ENCODE measurements at regions not wholly inside any gene's neighbourhood (a gene's known extent, or its start where the extent isn't known, plus 50 kb on each side); places are given as distances from the start of the nearest gene placed in this dataset.

GRCh38 chr7:116425647-116426209, 73.8 kb upstream of the CAV2 start:
- Histone ChIP-seq H3K27ac (ENCODE audit: low read depth, low read length) (no peak overlapping the region), H4K5ac (ENCODE audit: low read length) (no peak overlapping the region), H2BK15ac (replicated peaks; ENCODE audit: low read depth) (no peak overlapping the region), H4K8ac (ENCODE audit: low read depth, low read length) (no peak overlapping the region), H3K27me3 (ENCODE audit: insufficient read depth, low read length, poor library complexity) (no peaks in the 10 kb centered on the region), H3K18ac (ENCODE audit: low read length) (no peak overlapping the region), H2AK5ac (ENCODE audit: low read length) (no peak overlapping the region), H3K9ac (ENCODE audit: low read length) (no peak overlapping the region), H3K4me1 (ENCODE audit: control insufficient read depth, low read depth, low read length) (no peaks in the 10 kb centered on the region), H3K4ac (ENCODE audit: low read depth, low read length) (no peak overlapping the region), H3K79me1 (ENCODE audit: low read length) (no peaks in the 10 kb centered on the region), H3K56ac (ENCODE audit: low read length) (no peak overlapping the region), H3K23ac (ENCODE audit: low read length) (no peak overlapping the region), H3K36me3 (ENCODE audit: control insufficient read depth, insufficient read depth, low read length) (no peaks in the 10 kb centered on the region), H2BK120ac (ENCODE audit: low read depth, low read length) (no peak overlapping the region), H3K79me2 (ENCODE audit: control insufficient read depth, insufficient read depth, low read length) (no peaks in the 10 kb centered on the region), H2BK5ac (ENCODE audit: low read length) (no peak overlapping the region), H3K4me3 (ENCODE audit: low read length) (no peak overlapping the region), H3K4me2 (ENCODE audit: low read length) (no peak overlapping the region)
- no peak for DNase-seq
- WGBS (ENCODE audit: extremely low coverage, insufficient coverage, low lambda C conversion rate): no CpG with 5 or more reads among the region's 3 CpGs

GRCh38 chr7:116426428-116427156, 72.9 kb upstream of the CAV2 start:
- H3K79me1 ChIP-seq (ENCODE audit: low read length): no peaks in the 10 kb centered on the region
- H3K18ac ChIP-seq (ENCODE audit: low read length): no peak overlapping the region
- no peak overlapping the region for H3K56ac ChIP-seq (ENCODE audit: low read length)
- no peak overlapping the region for H2BK120ac ChIP-seq (ENCODE audit: low read depth, low read length)
- H2BK5ac ChIP-seq (ENCODE audit: low read length): no peak overlapping the region
- no peak overlapping the region for H2BK15ac ChIP-seq (replicated peaks; ENCODE audit: low read depth)
- H3K36me3 ChIP-seq (ENCODE audit: control insufficient read depth, insufficient read depth, low read length): no peaks in the 10 kb centered on the region
- no peak overlapping the region for H3K9ac ChIP-seq (ENCODE audit: low read length)
- H3K27ac ChIP-seq (ENCODE audit: low read depth, low read length): no peak overlapping the region
- no peaks in the 10 kb centered on the region for H3K27me3 ChIP-seq (ENCODE audit: insufficient read depth, low read length, poor library complexity)
- no peaks in the 10 kb centered on the region for H3K79me2 ChIP-seq (ENCODE audit: control insufficient read depth, insufficient read depth, low read length)
- no peak overlapping the region for H4K8ac ChIP-seq (ENCODE audit: low read depth, low read length)
- H4K5ac ChIP-seq (ENCODE audit: low read length): no peak overlapping the region
- H3K4me3 ChIP-seq (ENCODE audit: low read length): no peak overlapping the region
- WGBS (ENCODE audit: extremely low coverage, insufficient coverage, low lambda C conversion rate): no CpG with 5 or more reads among the region's 4 CpGs
- peak; percentile 81 for DNase-seq
- no peak overlapping the region for H3K4ac ChIP-seq (ENCODE audit: low read depth, low read length)
- no peak overlapping the region for H2AK5ac ChIP-seq (ENCODE audit: low read length)
- H3K4me2 ChIP-seq (ENCODE audit: low read length): no peak overlapping the region
- H3K23ac ChIP-seq (ENCODE audit: low read length): no peak overlapping the region
- H3K4me1 ChIP-seq (ENCODE audit: control insufficient read depth, low read depth, low read length): no peaks in the 10 kb centered on the region

GRCh38 chr7:116429986-116430619, 69.4 kb upstream of the CAV2 start:
- H3K4me2 ChIP-seq (ENCODE audit: low read length): no peak overlapping the region
- no peaks in the 10 kb centered on the region for H3K27me3 ChIP-seq (ENCODE audit: insufficient read depth, low read length, poor library complexity)
- no peak overlapping the region for H3K23ac ChIP-seq (ENCODE audit: low read length)
- H3K9ac ChIP-seq (ENCODE audit: low read length): no peak overlapping the region
- no peak overlapping the region for H2BK120ac ChIP-seq (ENCODE audit: low read depth, low read length)
- H3K4me3 ChIP-seq (ENCODE audit: low read length): no peak overlapping the region
- no peak for DNase-seq
- no peaks in the 10 kb centered on the region for H3K79me2 ChIP-seq (ENCODE audit: control insufficient read depth, insufficient read depth, low read length)
- H3K56ac ChIP-seq (ENCODE audit: low read length): no peak overlapping the region
- H4K5ac ChIP-seq (ENCODE audit: low read length): no peak overlapping the region
- no peaks in the 10 kb centered on the region for H3K79me1 ChIP-seq (ENCODE audit: low read length)
- no peak overlapping the region for H2BK15ac ChIP-seq (replicated peaks; ENCODE audit: low read depth)
- H3K36me3 ChIP-seq (ENCODE audit: control insufficient read depth, insufficient read depth, low read length): no peaks in the 10 kb centered on the region
- no peak overlapping the region for H3K4ac ChIP-seq (ENCODE audit: low read depth, low read length)
- H3K4me1 ChIP-seq (ENCODE audit: control insufficient read depth, low read depth, low read length): no peaks in the 10 kb centered on the region
- no peak overlapping the region for H2AK5ac ChIP-seq (ENCODE audit: low read length)
- H4K8ac ChIP-seq (ENCODE audit: low read depth, low read length): no peak overlapping the region
- no peak overlapping the region for H3K27ac ChIP-seq (ENCODE audit: low read depth, low read length)
- H2BK5ac ChIP-seq (ENCODE audit: low read length): no peak overlapping the region
- H3K18ac ChIP-seq (ENCODE audit: low read length): no peak overlapping the region
- WGBS (ENCODE audit: extremely low coverage, insufficient coverage, low lambda C conversion rate): no CpG with 5 or more reads among the region's 1 CpG

DNA sequence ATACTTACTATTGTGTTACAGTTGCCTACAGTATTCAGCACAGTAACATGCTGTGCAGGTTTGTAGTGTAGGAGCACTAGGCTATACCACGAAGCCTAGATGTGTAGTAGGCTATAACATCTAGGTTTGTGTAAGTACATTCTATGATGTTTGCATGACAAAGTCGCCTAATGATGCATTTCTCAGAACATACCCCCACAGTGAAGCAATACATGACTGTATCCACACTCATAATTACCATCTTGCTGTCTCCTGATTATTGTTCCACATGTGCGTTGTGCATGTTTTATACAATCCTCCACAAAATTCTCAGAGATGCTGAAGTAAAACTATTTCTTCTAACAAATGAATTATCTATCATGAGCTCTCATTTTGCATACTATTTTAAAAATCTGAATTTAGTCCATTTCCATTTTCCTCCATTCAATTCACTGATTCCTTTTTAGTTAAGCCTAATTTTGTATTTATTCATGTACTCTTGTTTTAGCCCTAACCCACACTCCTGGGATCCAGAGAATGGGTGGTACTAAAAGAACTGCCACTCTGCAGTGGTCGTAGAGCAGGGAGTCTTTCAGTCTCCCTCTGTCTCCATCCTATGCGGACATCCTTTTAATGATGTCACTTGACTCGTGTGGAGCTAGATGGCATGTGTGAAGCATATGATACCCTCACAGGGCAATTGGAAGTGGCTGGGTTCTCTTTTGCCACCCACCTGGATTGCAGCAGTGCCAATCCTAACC, 67.6 kb upstream of the CAV2 start:
- no CpG with 5 or more reads among the region's 6 CpGs for WGBS (ENCODE audit: extremely low coverage, insufficient coverage, low lambda C conversion rate)
- H2BK5ac ChIP-seq (ENCODE audit: low read length): no peak overlapping the region

DNA sequence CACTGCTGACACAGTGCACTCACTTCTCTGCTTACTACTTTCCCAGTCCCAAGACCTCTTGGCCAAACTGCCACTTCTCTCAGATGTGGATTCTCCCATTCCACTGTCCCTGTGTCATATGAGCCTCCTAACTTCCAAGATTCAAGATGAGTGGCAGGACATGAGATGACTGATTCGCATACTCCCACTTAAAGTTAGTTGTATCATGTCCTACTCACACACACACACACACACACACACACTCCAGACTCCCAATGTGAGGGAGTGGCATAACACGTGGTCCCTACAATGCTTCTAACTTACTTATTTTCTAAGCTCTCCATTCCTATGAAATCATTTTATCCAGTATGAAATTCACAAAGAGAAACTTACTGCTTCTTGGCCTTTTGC, 67.0 kb upstream of the CAV2 start:
- DNase-seq: no peak
- Histone ChIP-seq H3K79me2 (ENCODE audit: control insufficient read depth, insufficient read depth, low read length) (no peaks in the 10 kb centered on the region), H3K4ac (ENCODE audit: low read depth, low read length) (no peak overlapping the region), H3K27me3 (ENCODE audit: insufficient read depth, low read length, poor library complexity) (no peaks in the 10 kb centered on the region), H3K4me3 (ENCODE audit: low read length) (no peak overlapping the region), H3K9ac (ENCODE audit: low read length) (no peak overlapping the region), H2BK120ac (ENCODE audit: low read depth, low read length) (no peak overlapping the region), H3K36me3 (ENCODE audit: control insufficient read depth, insufficient read depth, low read length) (no peaks in the 10 kb centered on the region), H3K23ac (ENCODE audit: low read length) (no peak overlapping the region), H2BK5ac (ENCODE audit: low read length) (no peak overlapping the region), H3K79me1 (ENCODE audit: low read length) (no peaks in the 10 kb centered on the region), H3K4me2 (ENCODE audit: low read length) (no peak overlapping the region), H3K56ac (ENCODE audit: low read length) (no peak overlapping the region), H3K27ac (ENCODE audit: low read depth, low read length) (no peak overlapping the region), H4K8ac (ENCODE audit: low read depth, low read length) (no peak overlapping the region), H3K4me1 (ENCODE audit: control insufficient read depth, low read depth, low read length) (no peaks in the 10 kb centered on the region), H2AK5ac (ENCODE audit: low read length) (no peak overlapping the region), H3K18ac (ENCODE audit: low read length) (no peak overlapping the region), H4K5ac (ENCODE audit: low read length) (no peak overlapping the region), H2BK15ac (replicated peaks; ENCODE audit: low read depth) (no peak overlapping the region)
- WGBS (ENCODE audit: extremely low coverage, insufficient coverage, low lambda C conversion rate): no CpG with 5 or more reads among the region's 2 CpGs

More for the DNA sequence above, 67.6 kb upstream of the CAV2 start:
- no peaks in the 10 kb centered on the region for H3K79me1 ChIP-seq (ENCODE audit: low read length)
- H3K4ac ChIP-seq (ENCODE audit: low read depth, low read length): no peak overlapping the region
- no peaks in the 10 kb centered on the region for H3K4me1 ChIP-seq (ENCODE audit: control insufficient read depth, low read depth, low read length)
- H3K4me3 ChIP-seq (ENCODE audit: low read length): no peak overlapping the region
- H2BK120ac ChIP-seq (ENCODE audit: low read depth, low read length): no peak overlapping the region
- no peaks in the 10 kb centered on the region for H3K36me3 ChIP-seq (ENCODE audit: control insufficient read depth, insufficient read depth, low read length)
- H3K18ac ChIP-seq (ENCODE audit: low read length): no peak overlapping the region
- no peak overlapping the region for H3K56ac ChIP-seq (ENCODE audit: low read length)
- H3K27me3 ChIP-seq (ENCODE audit: insufficient read depth, low read length, poor library complexity): no peaks in the 10 kb centered on the region
- H3K23ac ChIP-seq (ENCODE audit: low read length): no peak overlapping the region
- no peak overlapping the region for H2AK5ac ChIP-seq (ENCODE audit: low read length)
- H3K79me2 ChIP-seq (ENCODE audit: control insufficient read depth, insufficient read depth, low read length): no peaks in the 10 kb centered on the region
- H3K9ac ChIP-seq (ENCODE audit: low read length): no peak overlapping the region
- no peak overlapping the region for H3K4me2 ChIP-seq (ENCODE audit: low read length)
- no peak overlapping the region for H3K27ac ChIP-seq (ENCODE audit: low read depth, low read length)
- DNase-seq: no peak
- H2BK15ac ChIP-seq (replicated peaks; ENCODE audit: low read depth): no peak overlapping the region
- no peak overlapping the region for H4K5ac ChIP-seq (ENCODE audit: low read length)
- no peak overlapping the region for H4K8ac ChIP-seq (ENCODE audit: low read depth, low read length)

Measured in mesendoderm (in vitro differentiated cells).